ENCODE measurements at regions not wholly inside any gene's neighbourhood (a gene's known extent, or its start where the extent isn't known, plus 50 kb on each side); places are given as distances from the start of the nearest gene placed in this dataset.
"Not testable (repeated sequence)": the region's sequence is repeated elsewhere in the genome, so short reads cannot be mapped to it uniquely, and the experiment has no call there.

- Histone ChIP-seq H3K36me3 (ENCODE audit: control insufficient read depth, insufficient read depth, low read length) (no peaks in the 10 kb centered on the region), H3K4me3 (ENCODE audit: low read depth in 2 of 2, low read length in 2 of 2) (no peak overlapping the region), H3K27me3 (ENCODE audit: control insufficient read depth, insufficient read depth, low read length) (no peaks in the 10 kb centered on the region), H3K4me1 (ENCODE audit: control insufficient read depth, insufficient read depth, low read length) (no peaks in the 10 kb centered on the region), H3K27ac (ENCODE audit: low read length) (no peak overlapping the region), H3K9me3 (ENCODE audit: control insufficient read depth, insufficient read depth, low read depth, low read length) (no peaks in the 10 kb centered on the region)
- in situ Hi-C loops (cut with HindIII; ENCODE audit: low pct_unique_long_range_greater_than_20kb, low sequenced_read_pairs): no loop called here
- DNase-seq (ENCODE audit: low read depth, low spot score) (no peak), ATAC-seq (no peak)
- ChIA-PET CTCF (no interaction called here), POLR2A (no interaction called here)
- intact Hi-C loops (cut with micrococcal nuclease; ENCODE audit: unreplicated experiment): no loop called here
- no TSS peak for BruUV-seq (replicated peaks)
- no peak for TF ChIP-seq POLR2AphosphoS5 (IDR thresholded peaks at IDR 0.05; ENCODE audit: low read depth, low read length)
- TF ChIP-seq REST (IDR thresholded peaks at IDR 0.05; ENCODE audit: insufficient read depth in 1 of 2, low read depth in 2 of 2, low read length in 1 of 2): no peak
- no peak for TF ChIP-seq CTCF (IDR thresholded peaks at IDR 0.05)
- TF ChIP-seq TCF7L2 (IDR thresholded peaks at IDR 0.05; ENCODE audit: low read depth, low read length): no peak
These were observed 253.4 kb upstream of the CASK start for GRCh38 chrX:42176789-42177188.

- BruUV-seq (replicated peaks): no TSS peak
- H3K27ac ChIP-seq (ENCODE audit: low read length): no peak overlapping the region
- H3K27me3 ChIP-seq (ENCODE audit: control insufficient read depth, insufficient read depth, low read length): no peaks in the 10 kb centered on the region
- ATAC-seq: no peak
- CTCF ChIA-PET: no interaction called here
- no peak for TF ChIP-seq TCF7L2 (IDR thresholded peaks at IDR 0.05; ENCODE audit: low read depth, low read length)
- no peak for TF ChIP-seq CTCF (IDR thresholded peaks at IDR 0.05)
- TF ChIP-seq REST (IDR thresholded peaks at IDR 0.05; ENCODE audit: insufficient read depth in 1 of 2, low read depth in 2 of 2, low read length in 1 of 2): no peak
- no peak for TF ChIP-seq POLR2AphosphoS5 (IDR thresholded peaks at IDR 0.05; ENCODE audit: low read depth, low read length)
- TF ChIP-seq SIN3A (IDR thresholded peaks at IDR 0.05; ENCODE audit: borderline replicate concordance, insufficient read depth, low read depth, low read length): no peak
- H3K4me3 ChIP-seq (ENCODE audit: low read depth in 2 of 2, low read length in 2 of 2): no peak overlapping the region
- in situ Hi-C loops (cut with HindIII; ENCODE audit: low pct_unique_long_range_greater_than_20kb, low sequenced_read_pairs) (no loop called here), intact Hi-C loops (cut with micrococcal nuclease; ENCODE audit: unreplicated experiment) (no loop called here)
- H3K4me1 ChIP-seq (ENCODE audit: control insufficient read depth, insufficient read depth, low read length): no peaks in the 10 kb centered on the region
- POLR2A ChIA-PET: no interaction called here
- no peak for DNase-seq (ENCODE audit: low read depth, low spot score)
- no peaks in the 10 kb centered on the region for H3K36me3 ChIP-seq (ENCODE audit: control insufficient read depth, insufficient read depth, low read length)
- H3K9me3 ChIP-seq (ENCODE audit: control insufficient read depth, insufficient read depth, low read depth, low read length): no peaks in the 10 kb centered on the region
These were observed 252.5 kb upstream of the CASK start for GRCh38 chrX:42175843-42176242.

- H3K4me1 ChIP-seq (ENCODE audit: control insufficient read depth, insufficient read depth, low read length); DNase-seq (ENCODE audit: low read depth, low spot score); POLR2A ChIA-PET; H3K27me3 ChIP-seq (ENCODE audit: control insufficient read depth, insufficient read depth, low read length); BruUV-seq (replicated peaks); H3K9me3 ChIP-seq (ENCODE audit: control insufficient read depth, insufficient read depth, low read depth, low read length); H3K36me3 ChIP-seq (ENCODE audit: control insufficient read depth, insufficient read depth, low read length); intact Hi-C loops (cut with micrococcal nuclease; ENCODE audit: unreplicated experiment); ATAC-seq; CTCF ChIA-PET; in situ Hi-C loops (cut with HindIII; ENCODE audit: low pct_unique_long_range_greater_than_20kb, low sequenced_read_pairs); H3K4me3 ChIP-seq (ENCODE audit: low read depth in 2 of 2, low read length in 2 of 2); H3K27ac ChIP-seq (ENCODE audit: low read length): not testable (repeated sequence)
These were observed 234.6 kb upstream of the CASK start for GRCh38 chrX:42157923-42158322.

Data from Panc1 (cell line).